SK-N-SH (cell line): ENCODE measurements at regions not wholly inside any gene's neighbourhood (a gene's known extent, or its start where the extent isn't known, plus 50 kb on each side); places are given as distances from the start of the nearest gene placed in this dataset.

Experiments used
- CTCF ChIA-PET: fragments of 300-600, 350-600 bp; formaldehyde crosslinking; extraction: SDS; loops from one replicate; lab custom pipeline; 2021; lab: Yijun Ruan, JAX
- POLR2A ChIA-PET: fragments of 350-600 bp; sonication (Branson Sonifier 250); formaldehyde crosslinking; extraction: SDS; loops from one replicate; lab custom pipeline; 2020; ENCODE audit warnings: antibody characterized with exemption, inconsistent platforms; lab: Yijun Ruan, JAX
- DNase-seq: peaks from one replicate; pipeline ENCODE4 v3.0.0; 2012
- H2AFZ ChIP-seq: fragments of 200-600 bp; sonication (generic); 2 replicates; pipeline ENCODE4 v1.8.1; 2016; ENCODE audit warnings: antibody characterized with exemption, mild to moderate bottlenecking, low read depth
- H3F3A ChIP-seq: fragments of 200-600 bp; sonication (generic); replicated peaks from 2 replicates; pipeline ENCODE3; 2016; ENCODE audit warnings: antibody characterized with exemption, mild to moderate bottlenecking; ENCODE audit not compliant: insufficient read depth
- H3K27ac ChIP-seq, 2 experiments: fragments of 200-500 bp in 1 of 2; fragments of 200-600 bp in 1 of 2; sonication (Bioruptor generic) in 1 of 2; sonication (generic), shearing (Covaris generic) in 1 of 2; 2 replicates each; pipeline versions ENCODE4 v1.5.1 to v1.6.1; 2014 to 2016; ENCODE audit warnings: low read depth in 2 of 2, inconsistent platforms in 1 of 2, low read length in 1 of 2, mild to moderate bottlenecking in 1 of 2, mixed read lengths in 1 of 2
- H3K27me3 ChIP-seq: fragments of 200-600 bp; sonication (generic), shearing (Covaris generic); 2 replicates; pipeline ENCODE4 v1.6.1; 2016; ENCODE audit warnings: mixed run types; ENCODE audit not compliant: insufficient read depth
- H3K36me3 ChIP-seq, 2 experiments: fragments of 200-500 bp in 1 of 2; fragments of 200-600 bp in 1 of 2; sonication (Bioruptor generic) in 1 of 2; sonication (generic) in 1 of 2; replicated peaks in 1 of 2; 2 replicates each; pipeline versions ENCODE3 to v1.5.1; 2014 to 2016; ENCODE audit warnings: low read length in 1 of 2, mild to moderate bottlenecking in 1 of 2; ENCODE audit not compliant: insufficient read depth in 2 of 2, control insufficient read depth in 1 of 2
- H3K4me1 ChIP-seq, 2 experiments: fragments of 200-500 bp in 1 of 2; fragments of 200-600 bp in 1 of 2; sonication (Bioruptor generic) in 1 of 2; sonication (generic), shearing (Covaris generic) in 1 of 2; 2 replicates each; pipeline versions ENCODE4 v1.5.1 to v1.6.1; 2014 to 2016; ENCODE audit warnings: low read depth in 1 of 2, low read length in 1 of 2, mixed run types in 1 of 2; ENCODE audit not compliant: insufficient read depth in 2 of 2, control insufficient read depth in 1 of 2
- H3K4me2 ChIP-seq: fragments of 200-600 bp; sonication (generic), shearing (Covaris generic); 2 replicates; pipeline ENCODE4 v1.6.1; 2017; ENCODE audit warnings: mixed run types
- H3K4me3 ChIP-seq, 2 experiments: fragments of 200-500 bp in 1 of 2; fragments of 200-600 bp in 1 of 2; sonication (Bioruptor generic) in 1 of 2; sonication (generic), shearing (Covaris generic) in 1 of 2; 2 replicates each; pipeline versions ENCODE4 v1.5.1 to v1.8.1; 2014 to 2016; ENCODE audit warnings: low read depth in 2 of 2, inconsistent platforms in 1 of 2, low read length in 1 of 2, mild to moderate bottlenecking in 1 of 2, mixed read lengths in 1 of 2, moderate library complexity in 1 of 2
- H3K79me2 ChIP-seq: fragments of 200-600 bp; sonication (generic); 2 replicates; pipeline ENCODE4 v1.8.1; 2017; ENCODE audit warnings: mild to moderate bottlenecking; ENCODE audit not compliant: insufficient read depth
- H3K9ac ChIP-seq: fragments of 200-600 bp; sonication (generic); 2 replicates; pipeline ENCODE4 v1.6.1; 2017; ENCODE audit warnings: mixed run types
- H3K9me2 ChIP-seq: fragments of 200-600 bp; sonication (generic); 2 replicates; pipeline ENCODE4 v1.6.1; 2017; ENCODE audit warnings: mixed run types
- H3K9me3 ChIP-seq: fragments of 200-600 bp; sonication (generic); 2 replicates; pipeline ENCODE4 v1.6.1; 2017; ENCODE audit warnings: mixed run types, mild to moderate bottlenecking, moderate library complexity
- H4K20me1 ChIP-seq: fragments of 200-600 bp; sonication (generic); 2 replicates; pipeline ENCODE4 v1.6.1; 2017; ENCODE audit warnings: mild to moderate bottlenecking, mixed run types; ENCODE audit not compliant: insufficient read depth
- CHD2 ChIP-seq: fragments of 150-350 bp; IDR thresholded peaks from 2 replicates; pipeline ENCODE4 v1.6.1; 2018; ENCODE audit warnings: low read length; ENCODE audit not compliant: partially characterized antibody
- CTCF ChIP-seq: fragments of 200-600 bp; sonication (generic); IDR thresholded peaks from 2 replicates; pipeline ENCODE4 v1.6.1; 2017; ENCODE audit warnings: antibody characterized with exemption, mild to moderate bottlenecking, moderate library complexity
- EP300 ChIP-seq, 2 experiments: IDR thresholded peaks; 2 replicates each; pipeline versions ENCODE4 v1.4.0 to v1.6.1; 2012; ENCODE audit warnings: borderline replicate concordance in 1 of 2, low read depth in 1 of 2, low read length in 1 of 2
- EZH2phosphoT487 ChIP-seq: fragments of 200-600 bp; sonication (generic); IDR thresholded peaks from 2 replicates; pipeline ENCODE4 v1.6.1; 2017; ENCODE audit warnings: low read depth, mixed run types, mild to moderate bottlenecking, antibody characterized with exemption, moderate library complexity, borderline replicate concordance
- FOXM1 ChIP-seq: IDR thresholded peaks from 2 replicates; pipeline ENCODE4 v1.4.0; 2012; ENCODE audit warnings: low read depth, mild to moderate bottlenecking
- GABPA ChIP-seq: IDR thresholded peaks from 2 replicates; pipeline ENCODE4 v1.4.0; 2012; ENCODE audit warnings: low read depth, mild to moderate bottlenecking
- GATA2 ChIP-seq: sonication (generic); formaldehyde crosslinking; IDR thresholded peaks from 2 replicates; pipeline ENCODE4 v1.5.0; 2020; ENCODE audit warnings: mild to moderate bottlenecking, missing genetic modification reagents
- IRF3 ChIP-seq: fragments of 150-350 bp; IDR thresholded peaks from 2 replicates; pipeline ENCODE4 v1.6.1; 2016; ENCODE audit warnings: mild to moderate bottlenecking, low read depth, low read length
- JUND ChIP-seq: IDR thresholded peaks from 2 replicates; pipeline ENCODE4 v1.4.0; 2012
- MEF2A ChIP-seq: IDR thresholded peaks from 2 replicates; pipeline ENCODE4 v1.4.0; 2012; ENCODE audit warnings: low read depth, borderline replicate concordance
- MXI1 ChIP-seq: IDR thresholded peaks from 2 replicates; pipeline ENCODE4 v1.6.1; 2012; ENCODE audit warnings: mild to moderate bottlenecking, low read depth, low read length, improper control_type of control experiment
- NRF1 ChIP-seq: IDR thresholded peaks from 2 replicates; pipeline ENCODE4 v1.6.1; 2012; ENCODE audit warnings: low read depth, mild to moderate bottlenecking, low read length
- RFX5 ChIP-seq: IDR thresholded peaks from 2 replicates; pipeline ENCODE4 v1.6.1; 2012; ENCODE audit warnings: mild to moderate bottlenecking, improper control_type of control experiment, low read length
- RXRA ChIP-seq: IDR thresholded peaks from 2 replicates; pipeline ENCODE4 v1.4.0; 2012; ENCODE audit warnings: low read depth, mild to moderate bottlenecking, borderline replicate concordance
- TCF12 ChIP-seq: IDR thresholded peaks from 2 replicates; pipeline ENCODE4 v1.4.0; 2012
- USF1 ChIP-seq: IDR thresholded peaks from 2 replicates; pipeline ENCODE4 v1.4.0; 2012; ENCODE audit warnings: low read depth, borderline replicate concordance
- USF2 ChIP-seq: fragments of 150-350 bp; IDR thresholded peaks from 2 replicates; pipeline ENCODE4 v1.6.1; 2017; ENCODE audit warnings: antibody characterized with exemption, low read length, low read depth, borderline replicate concordance
- YY1 ChIP-seq: IDR thresholded peaks from 2 replicates; pipeline ENCODE4 v1.4.0; 2012; ENCODE audit warnings: low read depth, mild to moderate bottlenecking
- WGBS: methylation state at CpG from one replicate; pipeline ENCODE4 v1.1.6; 2017; ENCODE audit warnings: low lambda C conversion rate; 5-methylcytosine and 5-hydroxymethylcytosine counted together
- TF ChIP-seq, protein P1 (sequence below): IDR thresholded peaks from 2 replicates; pipeline ENCODE4; 2012

GRCh38 chr5:156147944-156148285 is 179.0 kb upstream of the SGCD start:
- peak overlapping the region in 1 of 2 experiments; percentile 61; a peak in 3 of 4 replicates for H3K27ac ChIP-seq
- H3K4me1 ChIP-seq: no peaks in the 10 kb centered on the region
- H3K36me3 ChIP-seq: no peaks in the 10 kb centered on the region
- DNase-seq: no peak
- H3K9me3 ChIP-seq: no peaks in the 10 kb centered on the region
- ChIA-PET CTCF (no interaction called here), POLR2A (no interaction called here)
- no peaks in the 10 kb centered on the region for H3K9me2 ChIP-seq
- H3K27me3 ChIP-seq: no peaks in the 10 kb centered on the region
- no peak overlapping the region for H3K9ac ChIP-seq
- H3K4me2 ChIP-seq: peak overlapping the region; percentile 13; the same call in 1 of the 2 replicates
- H3K79me2 ChIP-seq: no peaks in the 10 kb centered on the region
- H3F3A ChIP-seq: peaks cover 28% of the 10 kb centered on the region
- no peaks in the 10 kb centered on the region for H4K20me1 ChIP-seq
- no peak overlapping the region for H2AFZ ChIP-seq
- peak overlapping the region in 1 of 2 experiments; percentile 13; a peak in 1 of 4 replicates for H3K4me3 ChIP-seq
- 19% methylated on average over 1 of the region's 1 CpG for WGBS
- no peak for TF ChIP-seq IRF3
- TF ChIP-seq USF1: no peak
- no peak for TF ChIP-seq GATA2 (CRISPR knock-in tag)
- no peak for TF ChIP-seq GABPA
- no peak for TF ChIP-seq MXI1
- TF ChIP-seq RFX5: no peak
- TF ChIP-seq CHD2: no peak
- TF ChIP-seq USF2: no peak
- no peak for TF ChIP-seq EP300 (IDR thresholded peaks at IDR 0.05; ENCODE audit: borderline replicate concordance in 1 of 2, low read depth in 1 of 2, low read length in 1 of 2)
- no peak for TF ChIP-seq YY1
- no peak; the same call in 1 of the 2 replicates for TF ChIP-seq RXRA
- no peak for TF ChIP-seq TCF12
- TF ChIP-seq MEF2A: no peak
- TF ChIP-seq JUND: no peak
- TF ChIP-seq EZH2phosphoT487: no peak
- no peak for TF ChIP-seq FOXM1
- TF ChIP-seq NRF1: no peak
- TF ChIP-seq CTCF: no peak
- TF ChIP-seq, protein P1, sequence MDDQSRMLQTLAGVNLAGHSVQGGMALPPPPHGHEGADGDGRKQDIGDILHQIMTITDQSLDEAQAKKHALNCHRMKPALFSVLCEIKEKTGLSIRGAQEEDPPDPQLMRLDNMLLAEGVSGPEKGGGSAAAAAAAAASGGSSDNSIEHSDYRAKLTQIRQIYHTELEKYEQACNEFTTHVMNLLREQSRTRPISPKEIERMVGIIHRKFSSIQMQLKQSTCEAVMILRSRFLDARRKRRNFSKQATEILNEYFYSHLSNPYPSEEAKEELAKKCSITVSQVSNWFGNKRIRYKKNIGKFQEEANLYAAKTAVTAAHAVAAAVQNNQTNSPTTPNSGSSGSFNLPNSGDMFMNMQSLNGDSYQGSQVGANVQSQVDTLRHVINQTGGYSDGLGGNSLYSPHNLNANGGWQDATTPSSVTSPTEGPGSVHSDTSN: no peak
